ENCODE measurements at regions not wholly inside any gene's neighbourhood (a gene's known extent, or its start where the extent isn't known, plus 50 kb on each side); places are given as distances from the start of the nearest gene placed in this dataset.

- FAIRE-seq = no peak
- Histone ChIP-seq H2AFZ (ENCODE audit: low read length) (no peak overlapping the region), H3K79me2 (ENCODE audit: insufficient read depth, low read length) (no peaks in the 10 kb centered on the region), H3K27me3 (ENCODE audit: control insufficient read depth in 1 of 2, insufficient read depth in 2 of 2, low read length in 2 of 2) (no peaks in the 10 kb centered on the region), H3K9me3 (ENCODE audit: low read length) (no peaks in the 10 kb centered on the region), H3K27ac (ENCODE audit: extremely low read length, insufficient read depth, low read length) (no peak overlapping the region), H3K9ac (ENCODE audit: insufficient read depth, low read depth, low read length) (no peak overlapping the region), H3K36me3 (replicated peaks in 1 of 2; ENCODE audit: control insufficient read depth in 1 of 2, insufficient read depth in 2 of 2, low read length in 2 of 2) (no peaks in the 10 kb centered on the region), H3K4me2 (ENCODE audit: low read depth, low read length) (no peak overlapping the region), H4K20me1 (ENCODE audit: insufficient read depth, low read length) (no peaks in the 10 kb centered on the region), H3K4me1 (ENCODE audit: insufficient read depth, low read length) (no peaks in the 10 kb centered on the region), H3K4me3 (replicated peaks in 1 of 3; ENCODE audit: insufficient read depth in 1 of 3, low read depth in 2 of 3, low read length in 3 of 3) (no peak overlapping the region)
- intact Hi-C loops (cut with micrococcal nuclease; ENCODE audit: unreplicated experiment) (no loop called here), in situ Hi-C loops (cut with HindIII; ENCODE audit: extremely low pct_ligation_motif_present, low pct_unique_long_range_greater_than_20kb) (no loop called here)
- no TSS peak for BruUV-seq (replicated peaks)
- WGBS (ENCODE audit: low lambda C conversion rate) = 38% methylated on average over 6 of the region's 7 CpGs
- TF ChIP-seq TFDP1 (CRISPR knock-in tag; IDR thresholded peaks at IDR 0.05; ENCODE audit: borderline replicate concordance) (no peak), RCOR2 (CRISPR knock-in tag; IDR thresholded peaks at IDR 0.05) (no peak), ZNF546 (CRISPR knock-in tag; conservative IDR thresholded peaks at IDR 0.05) (no peak), ZNF460 (CRISPR knock-in tag; IDR thresholded peaks at IDR 0.05; ENCODE audit: borderline replicate concordance) (no peak), BRF2 (CRISPR knock-in tag; IDR thresholded peaks at IDR 0.05) (no peak), ZNF224 (CRISPR knock-in tag; IDR thresholded peaks at IDR 0.05) (no peak), MEIS2 (CRISPR knock-in tag; IDR thresholded peaks at IDR 0.05) (no peak), POLR2AphosphoS5 (IDR thresholded peaks at IDR 0.05; ENCODE audit: low read depth, low read length) (no peak), KDM1A (CRISPR knock-in tag; IDR thresholded peaks at IDR 0.05) (no peak), ZNF776 (CRISPR knock-in tag; IDR thresholded peaks at IDR 0.05) (no peak), MIXL1 (CRISPR knock-in tag; IDR thresholded peaks at IDR 0.05) (no peak), MXD1 (CRISPR knock-in tag; IDR thresholded peaks at IDR 0.05) (no peak), ARID4A (CRISPR knock-in tag; IDR thresholded peaks at IDR 0.05; ENCODE audit: borderline replicate concordance) (no peak)
- no peak for DNase-seq (ENCODE audit: low spot score)
- ChIA-PET POLR2A (no interaction called here), CTCF (ENCODE audit: low intra/inter-chr PET ratio, low total read pairs) (no interaction called here)
- ATAC-seq = no peak
Observed at GRCh38 chr15:45810201-45810600, 175.4 kb downstream of the SQOR start.
